Body of pancreas (tissue), 4 donors: ENCODE measurements at regions not wholly inside any gene's neighbourhood (a gene's known extent, or its start where the extent isn't known, plus 50 kb on each side); places are given as distances from the start of the nearest gene placed in this dataset.

Experiments used
- CTCF ChIP-seq, 7 experiments: fragments of 450-650 bp in 4 of 7; fragments of 200-600 bp in 3 of 7; sonication (generic) in 3 of 7; IDR thresholded peaks; one replicate each; pipeline ENCODE4 v1.5.1; 2016 to 2019; ENCODE audit warnings: antibody characterized with exemption in 7 of 7
- POLR2A ChIP-seq, 3 donors: fragments of 450-650 bp; IDR thresholded peaks; one replicate each; pipeline ENCODE4 v1.6.1; 2016; ENCODE audit warnings: antibody characterized with exemption in 3 of 3, mild to moderate bottlenecking in 2 of 3

DNA sequence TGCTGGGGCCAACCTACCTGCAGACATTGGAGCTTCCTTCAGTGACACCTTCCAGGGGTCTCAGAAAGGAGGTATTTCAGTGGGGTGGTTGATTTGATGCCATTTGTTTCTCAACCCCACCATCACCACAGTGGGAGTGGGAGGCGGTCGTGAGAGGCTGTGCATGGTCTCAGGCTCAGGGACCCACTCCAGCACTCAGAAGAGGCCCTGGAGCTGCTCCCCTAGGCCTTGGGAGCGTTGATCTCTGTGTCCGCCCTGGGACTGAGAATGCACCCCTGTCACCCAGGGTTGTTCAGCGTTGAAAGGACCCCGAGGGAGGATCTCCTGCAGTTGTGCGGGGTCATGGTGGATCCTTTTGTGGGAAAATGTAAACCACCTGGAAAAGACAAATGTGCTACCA is 410.6 kb downstream of the GLRX3 start:
- TF ChIP-seq CTCF (IDR thresholded peaks at IDR 0.05) (no peak), POLR2A (IDR thresholded peaks at IDR 0.05) (no peak)
